Lower leg skin (tissue), 3 donors: ENCODE measurements at regions not wholly inside any gene's neighbourhood (a gene's known extent, or its start where the extent isn't known, plus 50 kb on each side); places are given as distances from the start of the nearest gene placed in this dataset.

ENCODE experiments used
- CTCF ChIP-seq, 3 donors: fragments of 450-650 bp; IDR thresholded peaks; one replicate each; pipeline ENCODE4 v1.5.1; 2016; ENCODE audit warnings: antibody characterized with exemption in 3 of 3, mild to moderate bottlenecking in 3 of 3, moderate library complexity in 2 of 3
- POLR2A ChIP-seq, 2 donors: fragments of 450-650 bp; IDR thresholded peaks; one replicate each; pipeline ENCODE4 v1.6.1; 2016 to 2017; ENCODE audit warnings: antibody characterized with exemption in 2 of 2, mild to moderate bottlenecking in 1 of 2, moderate library complexity in 1 of 2

GRCh38 chr5:116911074-116911473, 336.5 kb upstream of the SEMA6A start:
- TF ChIP-seq CTCF (IDR thresholded peaks at IDR 0.05) (no peak), POLR2A (IDR thresholded peaks at IDR 0.05) (no peak)
